ENCODE measurements at regions not wholly inside any gene's neighbourhood (a gene's known extent, or its start where the extent isn't known, plus 50 kb on each side); places are given as distances from the start of the nearest gene placed in this dataset.

- no peak for TF ChIP-seq PRDM6 (tag by site-specific recombination; IDR thresholded peaks at IDR 0.05)
These were observed 1532.5 kb upstream of the CADM2 start (continued) for GRCh38 chr3:83426300-83426699.

- ChIA-PET POLR2A (no interaction called here), CTCF (no interaction called here)
- H3K36me3 ChIP-seq (ENCODE audit: control insufficient read depth in 2 of 2, insufficient read depth in 1 of 2, low read length in 2 of 2), result no peaks in the 10 kb centered on the region
- H3K4me1 ChIP-seq (ENCODE audit: control insufficient read depth, insufficient read depth, low read length), result no peaks in the 10 kb centered on the region
- H3K9me3 ChIP-seq (ENCODE audit: control insufficient read depth, insufficient read depth, low read depth, low read length), result no peaks in the 10 kb centered on the region
- H3K27ac ChIP-seq (ENCODE audit: extremely low read depth, low read depth, low read length), result no peak overlapping the region
- no peak for TF ChIP-seq ZNF473 (tag by site-specific recombination; IDR thresholded peaks at IDR 0.05)
- no peak for TF ChIP-seq ZNF837 (tag by site-specific recombination; IDR thresholded peaks at IDR 0.05)
- H3K4me3 ChIP-seq (ENCODE audit: low read depth, low read length), result no peak overlapping the region
These were observed 1523.8 kb upstream of the CADM2 start for GRCh38 chr3:83434880-83435587.

GRCh38 chr3:83438188-83438587, 1520.6 kb upstream of the CADM2 start:
- no peak overlapping the region for H3K4me3 ChIP-seq (ENCODE audit: low read depth, low read length)
- H3K9me3 ChIP-seq (ENCODE audit: control insufficient read depth, insufficient read depth, low read depth, low read length), result no peaks in the 10 kb centered on the region
- no peak overlapping the region for H3K27ac ChIP-seq (ENCODE audit: extremely low read depth, low read depth, low read length)
- TF ChIP-seq ZNF366 (tag by site-specific recombination; conservative IDR thresholded peaks at IDR 0.05) (no peak), ZNF239 (tag by site-specific recombination; IDR thresholded peaks at IDR 0.05) (no peak), ZIC2 (tag by site-specific recombination; IDR thresholded peaks at IDR 0.05) (no peak), ZNF391 (tag by site-specific recombination; IDR thresholded peaks at IDR 0.05; ENCODE audit: borderline replicate concordance, low read depth) (no peak), ZNF148 (tag by site-specific recombination; IDR thresholded peaks at IDR 0.05; ENCODE audit: borderline replicate concordance) (no peak), ZNF514 (tag by site-specific recombination; IDR thresholded peaks at IDR 0.05) (no peak), ZNF843 (tag by site-specific recombination; IDR thresholded peaks at IDR 0.05) (no peak), ZNF37A (tag by site-specific recombination; IDR thresholded peaks at IDR 0.05) (no peak), ZSCAN30 (tag by site-specific recombination; IDR thresholded peaks at IDR 0.05) (no peak), ZNF223 (tag by site-specific recombination; IDR thresholded peaks at IDR 0.05) (no peak)
- ChIA-PET CTCF (interaction anchor here (0.6 kb wide), 1 partner anchor 31 kb away, joined by 7 read pairs; no protein-coding TSS in a partner anchor), POLR2A (no interaction called here)
- H3K4me1 ChIP-seq (ENCODE audit: control insufficient read depth, insufficient read depth, low read length), result no peaks in the 10 kb centered on the region
- H3K36me3 ChIP-seq (ENCODE audit: control insufficient read depth in 2 of 2, insufficient read depth in 1 of 2, low read length in 2 of 2), result no peaks in the 10 kb centered on the region

GRCh38 chr3:83453056-83453455, 1505.7 kb upstream of the CADM2 start:
- no peaks in the 10 kb centered on the region for H3K36me3 ChIP-seq (ENCODE audit: control insufficient read depth in 2 of 2, insufficient read depth in 1 of 2, low read length in 2 of 2)
- no peaks in the 10 kb centered on the region for H3K4me1 ChIP-seq (ENCODE audit: control insufficient read depth, insufficient read depth, low read length)
- no peak overlapping the region for H3K27ac ChIP-seq (ENCODE audit: extremely low read depth, low read depth, low read length)
- TF ChIP-seq ZNF10 (tag by site-specific recombination; IDR thresholded peaks at IDR 0.05) (no peak), ZFP69B (tag by site-specific recombination; IDR thresholded peaks at IDR 0.05) (no peak), TSHZ1 (tag by site-specific recombination; IDR thresholded peaks at IDR 0.05; ENCODE audit: borderline replicate concordance) (no peak), ZNF530 (tag by site-specific recombination; IDR thresholded peaks at IDR 0.05; ENCODE audit: low read depth) (no peak), ZNF558 (tag by site-specific recombination; IDR thresholded peaks at IDR 0.05) (no peak), ZNF639 (tag by site-specific recombination; IDR thresholded peaks at IDR 0.05) (no peak), ZBTB17 (tag by site-specific recombination; IDR thresholded peaks at IDR 0.05) (no peak), ZNF626 (tag by site-specific recombination; IDR thresholded peaks at IDR 0.05) (no peak)
- H3K9me3 ChIP-seq (ENCODE audit: control insufficient read depth, insufficient read depth, low read depth, low read length), result no peaks in the 10 kb centered on the region
- H3K4me3 ChIP-seq (ENCODE audit: low read depth, low read length), result no peak overlapping the region
- ChIA-PET POLR2A (no interaction called here), CTCF (no interaction called here)

Data from HEK293 (cell line).